DND-41 (cell line): ENCODE measurements at regions not wholly inside any gene's neighbourhood (a gene's known extent, or its start where the extent isn't known, plus 50 kb on each side); places are given as distances from the start of the nearest gene placed in this dataset.

Experiments
- ATAC-seq: fragments of 200-7000 bp; cut with Tn5 transposase; 3 replicates; pipeline ENCODE4 v1.9.1; 2021; ENCODE audit warnings: low read depth; ENCODE audit not compliant: insufficient read depth
- DNase-seq: peaks from one replicate; pipeline ENCODE4 v3.0.0-alpha.2; 2020
- H2AFZ ChIP-seq: 2 replicates; pipeline ENCODE4 v1.6.0; 2012; ENCODE audit warnings: low read depth, low read length
- H3K27ac ChIP-seq: 2 replicates; pipeline ENCODE4 v1.5.1; 2012; ENCODE audit warnings: low read length, inconsistent platforms
- H3K27me3 ChIP-seq: fragments of 200-600 bp; sonication (generic); 2 replicates; pipeline ENCODE4 v1.6.0; 2012; ENCODE audit warnings: low read length, mild to moderate bottlenecking, inconsistent platforms; ENCODE audit not compliant: insufficient read depth, poor library complexity
- H3K36me3 ChIP-seq: 2 replicates; pipeline ENCODE4 v1.5.1; 2012; ENCODE audit warnings: low read length, inconsistent platforms; ENCODE audit not compliant: insufficient read depth
- H3K4me1 ChIP-seq: 2 replicates; pipeline ENCODE4 v1.5.1; 2012; ENCODE audit warnings: mild to moderate bottlenecking, low read length; ENCODE audit not compliant: insufficient read depth
- H3K4me2 ChIP-seq: 2 replicates; pipeline ENCODE4 v1.6.0; 2012; ENCODE audit warnings: mild to moderate bottlenecking, moderate library complexity, low read length, inconsistent platforms; ENCODE audit not compliant: insufficient read depth
- H3K4me3 ChIP-seq, 2 experiments: fragments of 200-600 bp in 1 of 2; shearing (Covaris generic) in 1 of 2; 2 replicates each; pipeline ENCODE4 v1.5.1; 2012 to 2016; ENCODE audit warnings: inconsistent platforms in 2 of 2, low read length in 2 of 2, mild to moderate bottlenecking in 2 of 2, low read depth in 1 of 2, moderate library complexity in 1 of 2
- H3K79me2 ChIP-seq: 2 replicates; pipeline ENCODE4 v1.6.0; 2012; ENCODE audit warnings: low read length, inconsistent platforms; ENCODE audit not compliant: insufficient read depth
- H3K9ac ChIP-seq: 2 replicates; pipeline ENCODE4 v1.6.0; 2012; ENCODE audit warnings: low read depth, mild to moderate bottlenecking, inconsistent platforms, low read length, moderate library complexity
- H3K9me3 ChIP-seq: 2 replicates; pipeline ENCODE4 v1.5.1; 2012; ENCODE audit warnings: low read length, moderate library complexity, mild to moderate bottlenecking, inconsistent platforms; ENCODE audit not compliant: insufficient read depth, severe bottlenecking
- H4K20me1 ChIP-seq: 2 replicates; pipeline ENCODE4 v1.6.0; 2012; ENCODE audit warnings: low read length; ENCODE audit not compliant: insufficient read depth
- EZH2 ChIP-seq: IDR thresholded peaks from 3 replicates; pipeline ENCODE4 v1.6.1; 2012; ENCODE audit warnings: borderline replicate concordance, low read depth, mild to moderate bottlenecking, moderate library complexity, low read length, inconsistent platforms; ENCODE audit not compliant: severe bottlenecking
- TF ChIP-seq, protein P1 (sequence below): IDR thresholded peaks from 2 replicates; pipeline ENCODE4 v1.5.1; 2012; ENCODE audit warnings: borderline replicate concordance, low read length, moderate library complexity, mild to moderate bottlenecking; ENCODE audit not compliant: poor library complexity, severe bottlenecking; ENCODE audit errors: extremely low read depth

DNA sequence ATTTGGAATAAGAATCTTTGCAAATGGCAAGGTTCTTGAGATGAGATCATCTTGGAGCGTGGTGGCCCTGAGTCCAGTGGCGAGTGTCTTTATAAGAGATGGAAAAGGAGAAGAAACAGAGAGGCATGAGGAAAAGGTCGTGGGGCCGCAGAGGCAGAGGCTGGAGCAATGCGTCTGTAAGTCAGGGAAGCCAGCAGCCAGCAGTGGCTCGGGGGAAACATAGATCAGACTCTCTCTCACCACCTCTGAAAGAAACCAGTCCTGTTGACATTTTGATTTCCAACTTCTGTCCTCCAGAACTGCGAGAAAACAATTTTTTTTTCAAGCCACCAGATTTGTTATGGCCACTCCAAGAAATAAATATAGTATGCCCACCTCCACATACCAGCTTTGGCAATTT is 226.6 kb downstream of the TFAP2C start:
- TF ChIP-seq, protein P1, sequence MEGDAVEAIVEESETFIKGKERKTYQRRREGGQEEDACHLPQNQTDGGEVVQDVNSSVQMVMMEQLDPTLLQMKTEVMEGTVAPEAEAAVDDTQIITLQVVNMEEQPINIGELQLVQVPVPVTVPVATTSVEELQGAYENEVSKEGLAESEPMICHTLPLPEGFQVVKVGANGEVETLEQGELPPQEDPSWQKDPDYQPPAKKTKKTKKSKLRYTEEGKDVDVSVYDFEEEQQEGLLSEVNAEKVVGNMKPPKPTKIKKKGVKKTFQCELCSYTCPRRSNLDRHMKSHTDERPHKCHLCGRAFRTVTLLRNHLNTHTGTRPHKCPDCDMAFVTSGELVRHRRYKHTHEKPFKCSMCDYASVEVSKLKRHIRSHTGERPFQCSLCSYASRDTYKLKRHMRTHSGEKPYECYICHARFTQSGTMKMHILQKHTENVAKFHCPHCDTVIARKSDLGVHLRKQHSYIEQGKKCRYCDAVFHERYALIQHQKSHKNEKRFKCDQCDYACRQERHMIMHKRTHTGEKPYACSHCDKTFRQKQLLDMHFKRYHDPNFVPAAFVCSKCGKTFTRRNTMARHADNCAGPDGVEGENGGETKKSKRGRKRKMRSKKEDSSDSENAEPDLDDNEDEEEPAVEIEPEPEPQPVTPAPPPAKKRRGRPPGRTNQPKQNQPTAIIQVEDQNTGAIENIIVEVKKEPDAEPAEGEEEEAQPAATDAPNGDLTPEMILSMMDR, result no peak
- no peak for TF ChIP-seq EZH2
- H3K9me3 ChIP-seq, result no peaks in the 10 kb centered on the region
- peaks cover 7% of the 10 kb centered on the region; the same call in 1 of the 2 replicates for H4K20me1 ChIP-seq
- no peak overlapping the region for H3K27ac ChIP-seq
- peaks cover 12% of the 10 kb centered on the region for H3K27me3 ChIP-seq
- no peak overlapping the region for H3K4me2 ChIP-seq
- DNase-seq (no peak), ATAC-seq (no peak)
- no peaks in the 10 kb centered on the region for H3K36me3 ChIP-seq
- H2AFZ ChIP-seq, result no peak overlapping the region
- H3K79me2 ChIP-seq, result no peaks in the 10 kb centered on the region
- H3K4me3 ChIP-seq, result no peak overlapping the region
- no peaks in the 10 kb centered on the region for H3K4me1 ChIP-seq
- no peak overlapping the region for H3K9ac ChIP-seq

DNA sequence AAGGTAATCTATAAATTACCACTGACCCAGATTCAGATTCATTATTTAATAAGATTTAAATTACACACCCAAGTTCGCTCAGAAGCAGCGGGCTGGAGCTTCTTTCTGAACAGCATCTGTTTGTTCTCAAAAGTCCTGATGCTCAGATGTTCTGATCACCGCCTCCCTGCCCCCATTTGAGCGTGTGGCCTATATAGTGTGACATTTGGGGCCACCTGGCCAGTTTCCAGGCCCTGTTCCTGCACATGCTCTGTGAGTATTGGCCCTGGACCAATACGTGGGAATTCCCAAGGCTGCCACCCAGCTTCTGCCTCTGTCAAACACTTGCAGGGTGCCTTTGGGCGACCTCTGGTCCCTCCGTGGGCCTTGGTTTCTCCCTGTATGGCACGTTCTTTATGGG is 228.8 kb downstream of the TFAP2C start:
- TF ChIP-seq EZH2, result no peak
- TF ChIP-seq, protein P1, result no peak
- no peak overlapping the region for H2AFZ ChIP-seq
- no peak for DNase-seq
- H3K9me3 ChIP-seq, result no peaks in the 10 kb centered on the region
- peaks cover 21% of the 10 kb centered on the region for H3K27me3 ChIP-seq
- no peaks in the 10 kb centered on the region for H3K4me1 ChIP-seq
- no peak overlapping the region for H3K4me3 ChIP-seq
- no peaks in the 10 kb centered on the region for H3K36me3 ChIP-seq
- H3K4me2 ChIP-seq, result no peak overlapping the region
- no peaks in the 10 kb centered on the region for H3K79me2 ChIP-seq
- no peak overlapping the region for H3K27ac ChIP-seq
- H4K20me1 ChIP-seq, result peaks cover 7% of the 10 kb centered on the region; the same call in 1 of the 2 replicates
- ATAC-seq, result no peak
- no peak overlapping the region for H3K9ac ChIP-seq

DNA sequence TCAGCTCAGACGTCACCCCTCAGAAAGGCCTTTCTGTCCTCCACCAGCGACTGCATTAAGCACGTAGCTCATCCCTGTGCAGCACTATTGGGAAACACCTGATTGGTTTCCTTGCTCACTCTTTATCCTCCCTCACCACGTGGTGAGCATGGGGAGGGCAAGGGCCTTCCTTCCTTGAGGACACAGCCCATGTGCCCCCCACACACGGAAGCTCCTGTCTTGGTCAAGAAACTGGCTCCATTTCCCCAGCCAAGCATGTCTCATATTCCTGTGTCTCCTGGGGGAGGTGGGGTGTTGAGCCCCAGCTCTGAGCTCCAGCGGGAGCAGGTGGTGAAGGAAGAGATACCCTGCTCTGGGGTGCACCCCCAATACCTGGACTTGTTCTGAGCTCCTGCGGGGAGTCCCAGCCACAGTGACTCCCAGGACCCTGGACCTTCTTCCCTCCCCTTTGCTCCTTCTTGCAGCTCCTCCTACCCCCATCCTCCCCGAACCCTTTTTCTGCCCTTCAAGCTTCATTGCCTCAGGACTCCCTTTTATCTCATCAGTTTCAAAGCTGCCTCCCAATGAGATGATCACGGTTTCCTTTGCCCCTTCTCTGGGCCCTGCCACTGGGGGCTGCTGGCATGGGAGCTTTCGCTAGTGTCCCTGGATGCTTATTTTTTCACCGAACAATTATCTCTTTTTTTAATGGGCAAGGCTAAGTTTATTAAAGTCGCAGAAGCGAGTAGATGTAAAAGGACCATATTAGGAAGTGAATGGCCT is 230.1 kb downstream of the TFAP2C start:
- peaks cover 21% of the 10 kb centered on the region for H3K27me3 ChIP-seq
- no peak overlapping the region for H3K4me2 ChIP-seq
- no peak overlapping the region for H2AFZ ChIP-seq
- H4K20me1 ChIP-seq, result peaks cover 7% of the 10 kb centered on the region; the same call in 1 of the 2 replicates
- DNase-seq, result no peak
- no peaks in the 10 kb centered on the region for H3K4me1 ChIP-seq
- no peaks in the 10 kb centered on the region for H3K9me3 ChIP-seq
- no peak overlapping the region for H3K4me3 ChIP-seq
- no peak overlapping the region for H3K27ac ChIP-seq
- no peaks in the 10 kb centered on the region for H3K36me3 ChIP-seq
- ATAC-seq, result no peak
- TF ChIP-seq EZH2, result no peak
- H3K79me2 ChIP-seq, result no peaks in the 10 kb centered on the region
- H3K9ac ChIP-seq, result no peak overlapping the region

DNA sequence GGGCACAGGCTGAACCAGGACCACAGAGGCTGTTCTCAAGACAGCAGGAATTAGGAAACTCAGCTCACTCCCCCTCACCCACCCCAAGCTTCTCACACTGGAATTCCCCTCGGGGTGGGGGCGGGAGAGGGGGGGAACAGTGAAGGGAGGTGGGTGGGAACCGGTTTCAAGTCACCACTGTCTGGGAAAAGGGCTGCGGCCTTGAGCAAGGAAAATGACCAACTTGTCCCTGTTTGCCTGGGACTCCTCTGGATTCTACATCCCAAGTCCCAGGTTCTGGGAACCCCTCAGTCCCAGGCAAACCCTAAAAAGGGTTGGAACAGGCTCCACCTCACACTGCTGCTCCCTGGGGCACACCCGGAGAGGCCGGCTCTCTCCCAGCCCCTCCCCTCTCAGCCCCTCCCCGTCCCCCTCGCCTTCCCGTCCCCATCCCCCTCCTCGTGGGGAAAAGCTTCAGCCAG is 230.7 kb downstream of the TFAP2C start:
- Histone ChIP-seq H4K20me1 (peaks cover 7% of the 10 kb centered on the region; the same call in 1 of the 2 replicates), H2AFZ (no peak overlapping the region), H3K9ac (no peak overlapping the region), H3K79me2 (no peaks in the 10 kb centered on the region), H3K27me3 (peaks cover 24% of the 10 kb centered on the region), H3K4me3 (no peak overlapping the region), H3K4me1 (no peaks in the 10 kb centered on the region), H3K27ac (no peak overlapping the region), H3K4me2 (no peak overlapping the region), H3K9me3 (no peaks in the 10 kb centered on the region), H3K36me3 (no peaks in the 10 kb centered on the region)
- TF ChIP-seq EZH2, result no peak
- ATAC-seq (no peak), DNase-seq (no peak)
